ENCODE measurements at regions not wholly inside any gene's neighbourhood (a gene's known extent, or its start where the extent isn't known, plus 50 kb on each side); places are given as distances from the start of the nearest gene placed in this dataset.

DNA sequence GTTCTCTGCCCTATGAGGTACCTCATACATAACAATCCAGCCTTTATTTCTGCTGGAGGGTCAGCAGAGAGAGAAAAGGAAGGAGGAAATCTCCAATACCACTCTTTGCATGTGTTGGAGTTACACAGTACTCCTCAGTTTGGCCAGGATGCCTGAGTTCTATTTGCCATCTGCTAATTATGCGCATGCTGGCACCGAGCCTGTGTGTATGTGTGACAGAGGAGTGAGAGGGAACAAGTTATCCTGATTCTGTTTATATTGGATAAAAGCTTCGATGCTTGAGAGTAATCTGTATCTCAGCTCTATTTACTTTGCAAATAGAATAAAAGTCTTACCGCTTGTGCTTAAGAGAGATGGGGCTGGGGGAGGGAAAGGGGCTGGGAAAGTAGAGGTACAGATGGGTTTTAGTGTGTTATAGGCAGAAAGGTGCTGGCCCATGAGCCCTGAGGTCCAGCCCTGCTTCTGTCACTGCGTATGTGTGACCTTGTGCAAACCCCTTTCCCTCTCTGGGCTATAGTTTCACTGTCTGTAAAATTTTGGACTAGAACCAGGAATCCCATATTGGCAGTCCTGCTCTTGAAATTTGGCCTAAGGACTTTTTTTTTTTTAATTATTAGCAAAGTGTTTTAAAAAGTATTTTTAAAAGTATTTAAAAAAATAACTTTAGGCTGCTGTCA lies 54.5 kb upstream of the PLXNA2 start:
- TF ChIP-seq JUND (IDR thresholded peaks at IDR 0.05; ENCODE audit: low read depth) = no peak
- DNase-seq (ENCODE audit: low read depth in 1 of 2, low spot score in 1 of 2) = peak in 1 of 2 experiments; percentile 59
- in situ Hi-C loops (cut with HindIII; ENCODE audit: low pct_unique_long_range_greater_than_20kb, low sequenced_read_pairs) = no loop called here

DNA sequence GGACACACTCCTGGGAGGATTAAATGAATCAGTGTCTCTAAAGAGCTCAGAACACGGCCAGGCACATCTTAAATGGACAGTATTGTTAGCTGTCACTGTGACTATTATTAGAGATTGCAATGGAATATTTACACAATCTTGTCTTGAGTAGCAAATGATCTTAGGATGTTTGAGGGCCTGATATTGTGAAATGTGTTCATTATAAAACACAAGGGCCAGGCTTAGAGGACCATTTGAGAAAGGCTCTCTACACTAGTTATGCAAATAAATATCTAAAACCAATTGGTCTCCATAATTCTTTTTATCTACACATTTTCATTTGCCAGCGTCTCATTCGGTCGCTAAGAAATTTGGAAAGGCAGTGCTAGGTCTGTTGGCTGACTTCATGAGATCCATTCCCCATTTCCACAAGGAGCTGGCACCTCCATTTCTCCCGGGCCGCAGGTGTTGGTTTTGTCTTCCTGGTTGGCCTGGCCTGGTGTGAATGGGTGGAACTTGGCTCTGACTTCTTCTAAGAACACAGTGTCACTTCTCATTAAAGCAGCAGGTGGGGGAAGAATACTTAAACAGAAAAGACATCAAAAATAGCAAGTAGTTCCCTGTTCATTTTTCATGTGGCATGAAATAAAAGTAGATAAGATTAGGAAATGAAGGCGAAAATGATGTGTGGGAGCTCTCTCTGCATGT lies 56.0 kb upstream of the PLXNA2 start:
- in situ Hi-C loops (cut with HindIII; ENCODE audit: low pct_unique_long_range_greater_than_20kb, low sequenced_read_pairs) = no loop called here
- no peak for DNase-seq (ENCODE audit: low read depth in 1 of 2, low spot score in 1 of 2)
- no peak for TF ChIP-seq JUND (IDR thresholded peaks at IDR 0.05; ENCODE audit: low read depth)

DNA sequence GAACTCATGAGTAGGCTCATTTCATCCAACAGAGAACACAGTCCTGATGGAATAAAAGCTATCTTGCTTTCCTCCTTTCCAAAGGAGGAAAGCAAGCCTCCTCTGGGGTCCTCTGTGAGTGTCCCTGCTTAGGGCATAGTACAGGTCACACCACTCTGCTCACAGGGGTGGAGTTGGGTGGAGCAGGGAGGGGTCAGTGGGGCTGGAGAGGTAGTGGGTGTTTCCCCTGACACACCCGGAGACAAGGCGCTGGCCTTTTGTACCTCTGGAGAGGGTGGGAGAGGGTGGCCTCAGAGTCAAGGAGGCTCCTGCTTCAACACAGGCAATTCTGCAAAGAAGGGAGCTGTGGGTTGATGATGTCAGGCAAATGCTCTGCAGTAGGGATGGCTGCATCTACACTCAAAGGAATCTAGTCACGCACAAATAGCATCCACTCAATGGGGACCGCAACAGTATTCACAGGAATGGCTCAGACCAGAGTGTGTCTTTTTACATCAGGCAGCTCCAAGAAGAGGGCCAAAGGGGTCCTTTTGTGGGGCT lies 58.6 kb upstream of the PLXNA2 start:
- in situ Hi-C loops (cut with HindIII; ENCODE audit: low pct_unique_long_range_greater_than_20kb, low sequenced_read_pairs) = no loop called here
- no peak for TF ChIP-seq JUND (IDR thresholded peaks at IDR 0.05; ENCODE audit: low read depth)
- no peak for DNase-seq (ENCODE audit: low read depth in 1 of 2, low spot score in 1 of 2)

DNA sequence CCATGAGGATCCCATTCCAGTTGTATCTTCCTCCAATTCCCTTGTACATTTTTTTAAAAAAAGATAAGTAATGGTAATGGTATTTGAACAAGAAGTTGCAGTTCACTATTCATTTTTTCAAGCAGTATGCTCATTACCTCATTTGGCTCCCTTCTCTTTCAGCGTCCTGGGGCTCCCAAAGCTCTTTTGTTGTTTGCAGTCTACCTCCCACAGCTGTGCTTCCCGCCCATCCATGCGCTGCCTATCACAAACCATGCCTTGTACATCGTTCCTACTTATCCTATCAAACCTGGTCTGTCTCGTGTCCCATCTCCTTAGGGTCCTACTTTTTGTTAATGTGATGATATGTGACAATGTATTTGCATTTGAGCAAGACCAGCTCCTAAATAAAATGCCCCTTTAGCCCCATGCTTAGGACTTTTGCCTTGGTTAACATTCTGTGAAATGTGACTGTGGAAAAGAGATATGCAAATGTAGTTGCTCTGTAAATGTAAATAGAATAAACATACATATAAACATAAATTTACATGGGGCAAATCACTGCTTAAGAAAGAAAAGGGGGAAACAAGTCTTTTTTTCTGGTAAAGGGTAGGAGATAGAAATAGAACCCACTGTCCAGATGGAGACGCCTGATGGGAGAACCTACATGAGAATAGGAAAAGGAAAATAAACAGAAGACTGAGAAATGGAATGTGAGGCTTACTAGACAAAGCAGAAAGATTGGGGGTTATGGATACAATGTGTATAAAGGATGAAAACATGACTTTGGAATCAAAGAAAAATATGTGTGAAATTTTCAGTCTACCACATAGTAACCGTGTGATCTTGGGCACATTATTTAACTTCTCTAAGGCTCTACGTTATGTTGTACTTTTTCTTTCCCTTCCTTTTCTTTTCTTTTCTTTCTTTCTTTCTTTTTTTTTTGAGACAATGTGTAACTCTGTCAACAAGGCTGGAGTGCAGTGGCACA lies 59.8 kb upstream of the PLXNA2 start:
- DNase-seq (ENCODE audit: low read depth in 1 of 2, low spot score in 1 of 2) = no peak
- in situ Hi-C loops (cut with HindIII; ENCODE audit: low pct_unique_long_range_greater_than_20kb, low sequenced_read_pairs) = no loop called here
- no peak for TF ChIP-seq JUND (IDR thresholded peaks at IDR 0.05; ENCODE audit: low read depth)

DNA sequence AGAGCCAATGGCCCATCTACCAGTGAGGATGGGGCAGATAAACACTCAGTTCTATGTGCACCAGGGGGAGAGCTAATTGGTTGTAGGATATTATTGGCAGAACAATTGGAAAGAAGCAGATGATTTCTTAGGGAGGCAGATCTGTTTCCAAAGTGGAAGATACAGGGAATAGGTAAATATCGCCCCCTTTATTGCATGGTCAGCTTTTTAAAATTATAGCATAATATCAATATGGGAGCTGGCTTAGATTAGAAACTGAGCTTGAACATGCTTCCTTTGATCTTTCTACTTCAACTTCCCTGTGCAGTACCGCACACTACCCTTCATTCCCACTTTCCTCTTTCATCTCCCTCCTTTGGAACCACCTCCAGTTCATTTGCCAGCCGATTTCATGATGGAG lies 64.0 kb upstream of the PLXNA2 start:
- in situ Hi-C loops (cut with HindIII; ENCODE audit: low pct_unique_long_range_greater_than_20kb, low sequenced_read_pairs) = no loop called here
- no peak for DNase-seq (ENCODE audit: low read depth in 1 of 2, low spot score in 1 of 2)
- no peak for TF ChIP-seq JUND (IDR thresholded peaks at IDR 0.05; ENCODE audit: low read depth)

DNA sequence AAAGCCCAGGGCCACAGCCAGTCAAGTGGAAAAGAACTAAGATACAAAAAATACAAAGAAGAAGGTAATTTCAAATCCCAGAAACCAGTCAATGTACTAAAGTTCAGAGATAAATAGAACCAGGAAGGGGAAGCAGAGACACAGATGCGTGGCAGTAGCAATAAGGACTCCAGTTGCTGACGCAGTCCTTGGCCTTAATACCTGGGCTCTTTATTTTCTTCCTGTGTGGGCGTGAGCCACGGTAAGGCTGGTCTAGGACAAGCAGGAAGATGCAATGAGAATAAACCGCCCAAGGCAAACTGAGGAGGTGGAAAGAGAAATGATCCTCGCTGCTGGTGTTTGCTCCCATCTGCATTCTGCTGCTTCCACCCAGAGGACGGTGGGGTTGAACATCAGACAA lies 65.6 kb upstream of the PLXNA2 start:
- no peak for TF ChIP-seq JUND (IDR thresholded peaks at IDR 0.05; ENCODE audit: low read depth)
- peak in 1 of 2 experiments; percentile 33 for DNase-seq (ENCODE audit: low read depth in 1 of 2, low spot score in 1 of 2)
- in situ Hi-C loops (cut with HindIII; ENCODE audit: low pct_unique_long_range_greater_than_20kb, low sequenced_read_pairs) = no loop called here

DNA sequence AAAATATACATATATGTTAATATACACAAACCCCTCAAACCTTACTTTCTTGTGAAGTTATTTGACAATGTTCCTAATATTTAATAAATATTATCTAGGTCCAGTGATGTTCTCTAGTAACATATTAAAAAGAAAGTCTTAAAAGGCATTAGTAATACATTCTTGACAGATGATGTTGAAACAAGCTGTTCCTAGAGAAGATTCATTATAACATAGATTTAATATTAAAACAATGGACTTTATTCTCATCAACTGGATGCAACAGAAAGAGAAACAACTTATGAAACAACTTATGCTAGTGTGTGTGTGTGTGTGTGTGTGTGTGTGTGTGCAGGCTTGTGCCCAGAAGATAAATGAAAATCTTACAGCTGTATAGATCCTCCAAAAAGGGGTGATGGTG lies 68.5 kb upstream of the PLXNA2 start:
- DNase-seq (ENCODE audit: low read depth in 1 of 2, low spot score in 1 of 2) = no peak
- no peak for TF ChIP-seq JUND (IDR thresholded peaks at IDR 0.05; ENCODE audit: low read depth)
- in situ Hi-C loops (cut with HindIII; ENCODE audit: low pct_unique_long_range_greater_than_20kb, low sequenced_read_pairs) = no loop called here

DNA sequence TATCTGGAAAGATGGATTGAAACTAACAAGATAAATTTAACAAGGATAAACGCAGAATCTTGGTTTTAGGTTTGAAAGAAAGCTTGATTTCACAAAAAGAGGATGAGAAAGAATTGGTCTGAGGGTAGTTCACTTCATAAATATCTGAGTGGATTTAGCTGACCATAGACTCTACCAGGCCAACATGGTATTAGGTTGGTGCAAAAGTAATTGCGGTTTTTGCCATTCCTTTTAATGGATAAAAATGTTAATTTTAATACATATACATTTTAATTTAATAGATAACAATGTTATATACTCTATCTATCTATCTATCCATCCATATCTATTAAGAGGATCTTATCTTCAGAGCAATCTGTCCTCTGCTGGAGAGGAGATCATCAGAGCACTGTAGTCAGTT lies 70.2 kb upstream of the PLXNA2 start:
- no peak for TF ChIP-seq JUND (IDR thresholded peaks at IDR 0.05; ENCODE audit: low read depth)
- in situ Hi-C loops (cut with HindIII; ENCODE audit: low pct_unique_long_range_greater_than_20kb, low sequenced_read_pairs) = no loop called here
- no peak for DNase-seq (ENCODE audit: low read depth in 1 of 2, low spot score in 1 of 2)

DNA sequence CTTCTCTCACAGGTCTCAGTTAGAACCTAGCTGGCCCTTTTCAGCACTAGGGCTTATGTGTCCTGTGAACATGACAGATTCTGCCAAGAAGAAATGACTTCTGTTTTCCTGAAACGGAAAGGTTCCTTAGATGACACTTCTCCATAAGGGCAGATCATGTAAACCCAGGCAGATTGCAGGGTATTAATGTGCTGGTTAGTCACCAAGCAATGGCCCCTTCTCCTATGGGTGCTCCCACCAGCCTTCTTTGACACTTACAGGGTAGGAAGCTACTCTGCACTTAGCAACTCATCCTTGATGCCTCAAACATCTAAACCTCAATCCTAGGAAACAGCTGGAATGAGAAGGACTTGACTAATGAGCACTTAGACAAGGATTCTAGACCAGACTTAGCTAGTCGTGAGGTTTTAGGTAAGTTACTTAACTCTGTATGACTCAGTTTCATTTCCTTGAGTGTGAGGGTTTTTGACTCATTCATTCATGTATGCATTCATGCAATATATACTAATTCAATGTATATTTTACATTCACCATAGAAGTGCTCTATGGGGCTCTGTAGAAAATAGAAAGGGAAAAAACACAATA lies 74.1 kb upstream of the PLXNA2 start:
- in situ Hi-C loops (cut with HindIII; ENCODE audit: low pct_unique_long_range_greater_than_20kb, low sequenced_read_pairs) = no loop called here
- TF ChIP-seq JUND (IDR thresholded peaks at IDR 0.05; ENCODE audit: low read depth) = no peak
- DNase-seq (ENCODE audit: low read depth in 1 of 2, low spot score in 1 of 2) = no peak

DNA sequence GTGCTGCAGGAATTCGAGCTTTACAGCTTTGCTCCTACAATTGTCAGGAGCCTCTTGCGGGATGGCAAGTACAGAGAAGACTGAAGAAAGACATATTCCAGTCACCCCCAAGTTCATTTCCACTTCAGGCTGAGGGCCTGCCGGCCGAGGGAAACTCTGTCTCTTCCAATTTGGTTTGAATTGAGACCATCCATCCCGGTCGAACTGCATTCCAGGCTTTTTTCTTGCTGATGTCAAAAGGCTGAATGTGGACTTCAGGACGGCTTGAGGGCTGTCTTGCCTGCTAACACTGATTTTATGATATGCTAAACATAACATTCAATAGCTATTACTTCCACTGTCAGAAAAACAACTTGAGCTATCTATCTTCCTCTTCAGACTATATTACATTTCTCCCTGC lies 79.8 kb upstream of the PLXNA2 start:
- peak in 1 of 2 experiments; percentile 67 for DNase-seq (ENCODE audit: low read depth in 1 of 2, low spot score in 1 of 2)
- in situ Hi-C loops (cut with HindIII; ENCODE audit: low pct_unique_long_range_greater_than_20kb, low sequenced_read_pairs) = no loop called here
- no peak for TF ChIP-seq JUND (IDR thresholded peaks at IDR 0.05; ENCODE audit: low read depth)

DNA sequence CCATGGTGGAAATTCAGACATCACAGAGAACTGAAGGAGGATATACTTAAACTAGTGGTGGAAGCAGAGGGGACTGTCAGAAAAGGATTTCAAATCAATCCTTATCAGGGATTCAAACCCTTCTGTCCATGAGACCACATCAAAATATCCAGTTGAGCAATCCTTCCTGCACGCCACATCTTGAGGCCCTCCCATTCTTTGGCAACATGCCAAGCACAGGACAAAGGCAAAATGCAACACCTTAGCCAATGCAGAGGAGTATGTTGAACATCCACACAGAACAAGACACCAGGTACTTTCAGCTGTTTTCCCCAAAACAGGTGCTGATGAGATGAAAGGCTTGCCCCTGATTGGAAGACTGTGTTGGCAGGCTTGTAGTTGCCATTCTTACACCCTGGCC lies 81.8 kb upstream of the PLXNA2 start:
- TF ChIP-seq JUND (IDR thresholded peaks at IDR 0.05; ENCODE audit: low read depth) = no peak

DNA sequence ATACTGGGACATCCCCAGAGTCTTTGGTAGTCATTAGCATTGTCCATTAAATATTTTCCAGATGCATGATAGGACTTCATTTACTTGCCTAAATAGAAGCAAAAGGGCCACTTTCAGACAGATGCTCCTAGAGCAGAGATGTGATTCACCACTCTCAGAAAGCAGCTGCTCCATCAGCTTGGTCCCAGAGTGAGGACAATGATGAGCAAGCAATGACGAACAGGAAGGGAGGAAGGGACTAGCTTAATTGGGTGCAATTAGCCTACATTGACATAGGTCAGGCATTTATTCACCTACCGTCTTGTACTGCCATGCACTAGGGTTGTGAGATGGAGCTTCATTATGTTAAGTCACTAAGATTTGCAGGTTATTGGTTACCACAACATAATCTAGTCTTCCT lies 85.1 kb upstream of the PLXNA2 start:
- no peak for TF ChIP-seq JUND (IDR thresholded peaks at IDR 0.05; ENCODE audit: low read depth)
- in situ Hi-C loops (cut with HindIII; ENCODE audit: low pct_unique_long_range_greater_than_20kb, low sequenced_read_pairs) = no loop called here
- DNase-seq (ENCODE audit: low read depth in 1 of 2, low spot score in 1 of 2) = no peak

More for the DNA sequence above, 81.8 kb upstream of the PLXNA2 start:
- in situ Hi-C loops (cut with HindIII; ENCODE audit: low pct_unique_long_range_greater_than_20kb, low sequenced_read_pairs) = no loop called here
- no peak for DNase-seq (ENCODE audit: low read depth in 1 of 2, low spot score in 1 of 2)
